Neural progenitor cell (in vitro differentiated cells): ENCODE measurements at regions not wholly inside any gene's neighbourhood (a gene's known extent, or its start where the extent isn't known, plus 50 kb on each side); places are given as distances from the start of the nearest gene placed in this dataset.

Experiments used
- CTCF ChIP-seq: fragments of 200-600 bp; sonication (generic); IDR thresholded peaks from 2 replicates; pipeline ENCODE4 v1.5.1; 2017; ENCODE audit warnings: antibody characterized with exemption, mild to moderate bottlenecking
- EZH2 ChIP-seq: fragments of 200-600 bp; sonication (generic); IDR thresholded peaks from 2 replicates; pipeline ENCODE4 v1.6.1; 2017; ENCODE audit warnings: antibody characterized with exemption, mild to moderate bottlenecking, moderate library complexity

GRCh38 chr1:60589046-60589748 is 493.2 kb upstream of the NFIA start:
- TF ChIP-seq EZH2 (no peak), CTCF (no peak)
